ENCODE measurements at regions not wholly inside any gene's neighbourhood (a gene's known extent, or its start where the extent isn't known, plus 50 kb on each side); places are given as distances from the start of the nearest gene placed in this dataset.

DNA sequence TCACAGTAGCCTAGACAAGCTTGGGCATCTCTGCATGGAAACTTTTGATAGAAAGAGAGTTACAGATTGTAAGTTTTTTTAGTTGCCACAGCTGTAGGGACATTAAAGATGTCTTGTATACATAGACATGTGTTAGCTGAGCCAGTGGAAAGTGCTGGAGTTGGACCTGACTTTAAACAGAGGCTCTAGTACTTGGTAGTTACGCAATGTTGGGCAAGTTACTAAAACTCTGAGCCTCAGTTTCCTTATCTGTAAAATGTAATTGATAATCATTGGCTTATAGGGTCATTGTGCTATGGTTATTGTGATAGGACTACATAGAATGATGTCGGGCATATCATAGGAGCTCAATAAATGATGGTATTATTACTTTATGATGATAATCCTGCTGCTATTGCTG is 225.8 kb upstream of the CPHXL start (continued):
- no peak for TF ChIP-seq ZNF462 (CRISPR knock-in tag; IDR thresholded peaks at IDR 0.05)

GRCh38 chr16:75957870-75958269 is 231.6 kb upstream of the CPHXL start:
- Histone ChIP-seq H3K4me1 (ENCODE audit: insufficient read depth) (no peaks in the 10 kb centered on the region), H3K27me3 (ENCODE audit: insufficient read depth) (no peaks in the 10 kb centered on the region), H3K4me2 (no peak overlapping the region), H3K79me2 (replicated peaks; ENCODE audit: insufficient read depth) (no peaks in the 10 kb centered on the region), H3K27ac (ENCODE audit: low read depth) (no peak overlapping the region), H3K4me3 (no peak overlapping the region), H3K36me3 (ENCODE audit: insufficient read depth) (no peaks in the 10 kb centered on the region), H3F3A (replicated peaks; ENCODE audit: low read depth) (no peaks in the 10 kb centered on the region), H2AFZ (no peak overlapping the region), H4K20me1 (replicated peaks; ENCODE audit: insufficient read depth) (no peaks in the 10 kb centered on the region), H3K9me2 (ENCODE audit: insufficient read depth) (no peaks in the 10 kb centered on the region)
- no peak overlapping the region for H3K27ac Mint-ChIP-seq
- ATAC-seq (no peak), DNase-seq (ENCODE audit: low spot score) (no peak)
- peaks cover 55% of the 10 kb centered on the region for H3K9me3 Mint-ChIP-seq
- no peak overlapping the region for H3K4me3 Mint-ChIP-seq
- H3K4me1 Mint-ChIP-seq, result no peaks in the 10 kb centered on the region
- H3K36me3 Mint-ChIP-seq (ENCODE audit: low read depth), result no peaks in the 10 kb centered on the region
- no peaks in the 10 kb centered on the region for H3K27me3 Mint-ChIP-seq (ENCODE audit: insufficient read depth, low read depth, poor library complexity)
- TF ChIP-seq EZH2 (IDR thresholded peaks at IDR 0.05; ENCODE audit: low read depth, unreplicated experiment), result no peak
- no peak for TF ChIP-seq CTCF (conservative IDR thresholded peaks at IDR 0.05; ENCODE audit: low read depth in 2 of 2)
- no peak for TF ChIP-seq NANOG (IDR thresholded peaks at IDR 0.05; ENCODE audit: borderline replicate concordance)
- TF ChIP-seq, protein P1, sequence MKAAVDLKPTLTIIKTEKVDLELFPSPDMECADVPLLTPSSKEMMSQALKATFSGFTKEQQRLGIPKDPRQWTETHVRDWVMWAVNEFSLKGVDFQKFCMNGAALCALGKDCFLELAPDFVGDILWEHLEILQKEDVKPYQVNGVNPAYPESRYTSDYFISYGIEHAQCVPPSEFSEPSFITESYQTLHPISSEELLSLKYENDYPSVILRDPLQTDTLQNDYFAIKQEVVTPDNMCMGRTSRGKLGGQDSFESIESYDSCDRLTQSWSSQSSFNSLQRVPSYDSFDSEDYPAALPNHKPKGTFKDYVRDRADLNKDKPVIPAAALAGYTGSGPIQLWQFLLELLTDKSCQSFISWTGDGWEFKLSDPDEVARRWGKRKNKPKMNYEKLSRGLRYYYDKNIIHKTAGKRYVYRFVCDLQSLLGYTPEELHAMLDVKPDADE (IDR thresholded peaks at IDR 0.05), result no peak
- no peak for TF ChIP-seq STAT1 (IDR thresholded peaks at IDR 0.05; ENCODE audit: unreplicated experiment)
- no peak for TF ChIP-seq ZNF462 (CRISPR knock-in tag; IDR thresholded peaks at IDR 0.05)
- TF ChIP-seq CREB1 (CRISPR knock-in tag; IDR thresholded peaks at IDR 0.05; ENCODE audit: low read depth), result no peak

Measured in GM23338 (cell line).